Neural progenitor cell (in vitro differentiated cells): ENCODE measurements at regions not wholly inside any gene's neighbourhood (a gene's known extent, or its start where the extent isn't known, plus 50 kb on each side); places are given as distances from the start of the nearest gene placed in this dataset.

Source experiments
- DNase-seq: peaks from one replicate; pipeline ENCODE4 v3.0.0-alpha.2; 2016; ENCODE audit warnings: low spot score
- H2AFZ ChIP-seq: fragments of 200-600 bp; sonication (generic); replicated peaks from 2 replicates; pipeline ENCODE4 v1.6.1; 2016; ENCODE audit warnings: antibody characterized with exemption
- H3F3A ChIP-seq: fragments of 200-600 bp; sonication (generic); 2 replicates; pipeline ENCODE4 v1.6.1; 2016; ENCODE audit warnings: antibody characterized with exemption, low read depth
- H3K27ac ChIP-seq: fragments of 200-600 bp; sonication (generic); 2 replicates; pipeline ENCODE4 v1.5.1; 2016; ENCODE audit warnings: mild to moderate bottlenecking
- H3K27me3 ChIP-seq: fragments of 200-600 bp; sonication (generic); 2 replicates; pipeline ENCODE4 v1.6.1; 2016; ENCODE audit warnings: mild to moderate bottlenecking, moderate library complexity
- H3K36me3 ChIP-seq: fragments of 200-600 bp; sonication (generic); 2 replicates; pipeline ENCODE4 v1.5.1; 2016
- H3K4me1 ChIP-seq: fragments of 200-600 bp; sonication (generic); 2 replicates; pipeline ENCODE4 v1.6.1; 2016; ENCODE audit warnings: mixed run types
- H3K4me2 ChIP-seq: fragments of 200-600 bp; sonication (generic); 2 replicates; pipeline ENCODE4 v1.6.1; 2016
- H3K4me3 ChIP-seq: fragments of 200-600 bp; sonication (generic); 2 replicates; pipeline ENCODE4 v1.5.1; 2016
- H3K79me2 ChIP-seq: fragments of 200-600 bp; sonication (generic); 2 replicates; pipeline ENCODE4 v1.6.1; 2016; ENCODE audit warnings: low read depth
- H3K9ac ChIP-seq: fragments of 200-600 bp; sonication (generic); 2 replicates; pipeline ENCODE4 v1.6.1; 2016
- H3K9me3 ChIP-seq: fragments of 200-600 bp; sonication (generic); 2 replicates; pipeline ENCODE4 v1.5.1; 2016; ENCODE audit warnings: low read depth
- H4K20me1 ChIP-seq: fragments of 200-600 bp; sonication (generic); 2 replicates; pipeline ENCODE4 v1.6.1; 2016; ENCODE audit warnings: low read depth
- H3K27ac Mint-ChIP-seq: 3 replicates; pipeline ENCODE4 v1.8.0; 2021; ENCODE audit warnings: mixed read lengths
- H3K27me3 Mint-ChIP-seq: 2 replicates; pipeline ENCODE4 v1.8.0; 2022; ENCODE audit warnings: low read depth, mild to moderate bottlenecking, inconsistent platforms, moderate library complexity, mixed read lengths; ENCODE audit not compliant: insufficient read depth
- H3K36me3 Mint-ChIP-seq: 3 replicates; pipeline ENCODE4 v1.8.0; 2021; ENCODE audit warnings: mixed read lengths
- H3K4me1 Mint-ChIP-seq: 3 replicates; pipeline ENCODE4 v1.8.0; 2021; ENCODE audit warnings: mixed read lengths
- H3K4me3 Mint-ChIP-seq: 3 replicates; pipeline ENCODE4 v1.8.0; 2021; ENCODE audit warnings: mild to moderate bottlenecking, moderate library complexity, mixed read lengths
- H3K9me3 Mint-ChIP-seq: 3 replicates; pipeline ENCODE4 v1.8.0; 2020; ENCODE audit warnings: mixed read lengths
- EZH2 ChIP-seq: fragments of 200-600 bp; sonication (generic); IDR thresholded peaks from 2 replicates; pipeline ENCODE4 v1.6.1; 2017; ENCODE audit warnings: antibody characterized with exemption, mild to moderate bottlenecking, moderate library complexity
- EZH2phosphoT487 ChIP-seq: fragments of 200-600 bp; sonication (generic); IDR thresholded peaks from 2 replicates; pipeline ENCODE4 v1.6.1; 2017; ENCODE audit warnings: antibody characterized with exemption
- TF ChIP-seq, protein P1 (sequence below): fragments of 200-600 bp; sonication (generic); IDR thresholded peaks from 2 replicates; pipeline ENCODE4 v1.5.1; 2017; ENCODE audit warnings: antibody characterized with exemption, mild to moderate bottlenecking

DNA sequence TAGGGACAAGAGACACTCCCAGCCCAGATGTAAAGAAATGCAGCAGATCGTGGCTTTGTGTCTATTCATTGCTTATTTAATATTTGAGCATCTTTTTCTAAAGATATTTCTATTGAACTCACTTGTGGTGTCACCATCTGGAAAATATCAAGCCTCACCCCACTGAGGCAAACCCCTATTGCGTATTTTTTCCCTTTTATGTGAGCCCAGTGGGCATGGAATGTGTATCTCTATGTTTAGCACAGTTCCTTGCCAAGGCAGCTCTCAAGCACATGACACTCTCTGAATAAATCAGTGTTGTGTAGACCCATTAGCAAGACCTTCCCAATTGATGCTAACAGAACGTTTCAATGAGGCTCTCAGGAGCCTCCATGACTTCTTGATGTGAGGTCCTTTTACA lies 81.6 kb downstream of the TMEM174 start:
- no peak for DNase-seq
- no peak overlapping the region for H3K4me3 ChIP-seq
- H3K27me3 ChIP-seq = peaks cover 8% of the 10 kb centered on the region
- Mint-ChIP-seq H3K4me1 (peaks cover 6% of the 10 kb centered on the region), H3K27ac (no peak overlapping the region), H3K36me3 (no peaks in the 10 kb centered on the region), H3K4me3 (no peak overlapping the region), H3K27me3 (peaks cover 8% of the 10 kb centered on the region), H3K9me3 (peaks cover 4% of the 10 kb centered on the region)
- no peaks in the 10 kb centered on the region for H3K79me2 ChIP-seq
- no peaks in the 10 kb centered on the region for H4K20me1 ChIP-seq
- H3K4me2 ChIP-seq = no peak overlapping the region
- H3F3A ChIP-seq = no peaks in the 10 kb centered on the region
- no peak overlapping the region for H2AFZ ChIP-seq
- TF ChIP-seq EZH2 (no peak), EZH2phosphoT487 (no peak)
- TF ChIP-seq, protein P1, sequence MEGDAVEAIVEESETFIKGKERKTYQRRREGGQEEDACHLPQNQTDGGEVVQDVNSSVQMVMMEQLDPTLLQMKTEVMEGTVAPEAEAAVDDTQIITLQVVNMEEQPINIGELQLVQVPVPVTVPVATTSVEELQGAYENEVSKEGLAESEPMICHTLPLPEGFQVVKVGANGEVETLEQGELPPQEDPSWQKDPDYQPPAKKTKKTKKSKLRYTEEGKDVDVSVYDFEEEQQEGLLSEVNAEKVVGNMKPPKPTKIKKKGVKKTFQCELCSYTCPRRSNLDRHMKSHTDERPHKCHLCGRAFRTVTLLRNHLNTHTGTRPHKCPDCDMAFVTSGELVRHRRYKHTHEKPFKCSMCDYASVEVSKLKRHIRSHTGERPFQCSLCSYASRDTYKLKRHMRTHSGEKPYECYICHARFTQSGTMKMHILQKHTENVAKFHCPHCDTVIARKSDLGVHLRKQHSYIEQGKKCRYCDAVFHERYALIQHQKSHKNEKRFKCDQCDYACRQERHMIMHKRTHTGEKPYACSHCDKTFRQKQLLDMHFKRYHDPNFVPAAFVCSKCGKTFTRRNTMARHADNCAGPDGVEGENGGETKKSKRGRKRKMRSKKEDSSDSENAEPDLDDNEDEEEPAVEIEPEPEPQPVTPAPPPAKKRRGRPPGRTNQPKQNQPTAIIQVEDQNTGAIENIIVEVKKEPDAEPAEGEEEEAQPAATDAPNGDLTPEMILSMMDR = no peak
- no peak overlapping the region for H3K9ac ChIP-seq
- no peaks in the 10 kb centered on the region for H3K36me3 ChIP-seq
- peaks cover 14% of the 10 kb centered on the region for H3K4me1 ChIP-seq
- H3K27ac ChIP-seq = no peak overlapping the region
- no peaks in the 10 kb centered on the region for H3K9me3 ChIP-seq

DNA sequence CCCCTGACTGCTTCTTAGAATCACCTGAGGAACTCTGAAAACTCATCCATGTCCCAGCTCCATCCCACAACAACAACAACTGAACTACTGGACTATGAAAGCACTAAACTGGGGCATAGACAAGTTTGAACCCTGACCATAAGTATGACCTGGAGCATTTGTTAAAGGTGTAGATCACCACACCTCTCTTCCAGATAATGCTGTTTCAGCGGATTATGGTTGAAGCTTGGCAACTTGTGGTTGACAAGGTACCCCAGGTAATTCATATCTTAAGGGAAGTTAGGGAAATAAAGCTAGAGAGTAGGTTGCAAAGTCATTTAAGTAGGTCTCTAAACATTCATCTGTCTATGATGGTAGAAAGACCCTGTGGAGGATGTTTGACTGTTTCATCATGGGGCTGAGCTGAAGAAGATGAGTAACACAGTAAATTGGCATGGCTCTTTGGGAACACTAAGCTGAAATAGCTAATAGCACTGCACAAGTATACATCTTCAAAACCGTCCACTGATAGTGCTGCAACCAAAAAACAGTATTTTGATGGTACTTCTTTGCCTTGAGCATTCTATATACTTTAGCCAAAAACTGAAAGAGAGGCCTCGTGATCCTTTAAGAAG lies 80.2 kb downstream of the TMEM174 start:
- Mint-ChIP-seq H3K27ac (no peak overlapping the region), H3K9me3 (peaks cover 4% of the 10 kb centered on the region), H3K36me3 (no peaks in the 10 kb centered on the region), H3K4me3 (no peak overlapping the region), H3K27me3 (peaks cover 8% of the 10 kb centered on the region), H3K4me1 (peaks cover 6% of the 10 kb centered on the region)
- no peaks in the 10 kb centered on the region for H4K20me1 ChIP-seq
- H3K27ac ChIP-seq = no peak overlapping the region
- no peak overlapping the region for H2AFZ ChIP-seq
- no peaks in the 10 kb centered on the region for H3K79me2 ChIP-seq
- no peak for TF ChIP-seq EZH2
- TF ChIP-seq, protein P1 = no peak
- TF ChIP-seq EZH2phosphoT487 = no peak
- H3K27me3 ChIP-seq = peaks cover 8% of the 10 kb centered on the region
- DNase-seq = no peak
- H3K4me1 ChIP-seq = peaks cover 14% of the 10 kb centered on the region
- H3K9ac ChIP-seq = no peak overlapping the region
- no peaks in the 10 kb centered on the region for H3K9me3 ChIP-seq
- no peak overlapping the region for H3K4me2 ChIP-seq
- no peaks in the 10 kb centered on the region for H3K36me3 ChIP-seq
- H3F3A ChIP-seq = no peaks in the 10 kb centered on the region
- H3K4me3 ChIP-seq = no peak overlapping the region

DNA sequence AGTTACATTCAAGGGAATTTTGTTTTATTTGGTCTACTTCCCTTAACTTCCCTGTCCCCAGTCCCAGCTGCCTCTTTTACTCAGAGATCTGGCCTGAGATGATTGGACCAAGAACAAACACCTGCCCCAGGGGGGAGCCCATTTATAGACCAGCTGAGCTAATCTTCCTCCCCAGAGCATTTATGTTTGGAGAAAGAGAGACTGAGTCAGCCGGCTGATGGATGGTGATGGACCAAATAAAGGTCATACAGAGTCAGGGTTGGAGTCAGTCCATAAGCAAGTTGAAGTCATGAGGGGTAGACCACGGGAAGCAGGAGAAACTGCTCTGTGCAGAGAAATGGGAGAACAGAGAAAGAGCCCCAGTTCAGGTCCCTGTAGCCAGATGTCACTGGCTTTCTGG lies 77.7 kb downstream of the TMEM174 start:
- peaks cover 2% of the 10 kb centered on the region for H3K9me3 Mint-ChIP-seq
- no peaks in the 10 kb centered on the region for H3K36me3 Mint-ChIP-seq
- H3K4me1 Mint-ChIP-seq = peaks cover 19% of the 10 kb centered on the region
- Histone ChIP-seq H3K9me3 (no peaks in the 10 kb centered on the region), H3K9ac (no peak overlapping the region), H3K79me2 (no peaks in the 10 kb centered on the region), H3K4me3 (no peak overlapping the region), H3K27me3 (peaks cover 8% of the 10 kb centered on the region), H3K27ac (no peak overlapping the region), H3K4me1 (peaks cover 27% of the 10 kb centered on the region), H3F3A (peaks cover 13% of the 10 kb centered on the region), H3K36me3 (no peaks in the 10 kb centered on the region), H4K20me1 (no peaks in the 10 kb centered on the region), H3K4me2 (no peak overlapping the region), H2AFZ (no peak overlapping the region)
- no peak for TF ChIP-seq EZH2
- DNase-seq = no peak
- H3K27ac Mint-ChIP-seq = no peak overlapping the region
- H3K27me3 Mint-ChIP-seq = peaks cover 4% of the 10 kb centered on the region
- no peak overlapping the region for H3K4me3 Mint-ChIP-seq

DNA sequence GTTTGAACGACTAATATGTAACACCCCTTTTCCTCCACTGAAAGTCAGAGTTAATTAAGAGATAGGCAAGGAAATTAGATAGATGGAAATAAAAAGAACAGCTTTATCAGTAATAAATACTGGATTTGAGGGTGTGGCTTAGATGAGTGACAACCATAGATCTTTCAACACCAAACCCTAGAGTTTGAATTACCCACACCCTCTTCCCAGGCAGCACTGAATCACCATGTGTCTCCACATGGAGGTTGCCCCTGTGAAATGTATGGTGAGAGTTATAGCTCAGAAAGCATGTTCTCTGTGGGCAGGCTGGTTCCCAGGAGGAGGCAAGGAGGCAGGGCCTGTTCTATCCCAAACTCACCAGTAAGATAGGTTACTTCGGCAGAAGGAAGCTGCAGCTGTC lies 69.7 kb downstream of the TMEM174 start:
- Histone ChIP-seq H3K9ac (no peak overlapping the region), H3K4me3 (no peak overlapping the region), H2AFZ (no peak overlapping the region), H3K79me2 (no peaks in the 10 kb centered on the region), H3K27ac (no peak overlapping the region), H3K36me3 (no peaks in the 10 kb centered on the region), H4K20me1 (no peaks in the 10 kb centered on the region), H3K9me3 (no peaks in the 10 kb centered on the region), H3K27me3 (peaks cover 61% of the 10 kb centered on the region), H3F3A (peaks cover 22% of the 10 kb centered on the region), H3K4me1 (peaks cover 20% of the 10 kb centered on the region), H3K4me2 (no peak overlapping the region)
- no peaks in the 10 kb centered on the region for H3K36me3 Mint-ChIP-seq
- H3K9me3 Mint-ChIP-seq = no peaks in the 10 kb centered on the region
- no peak overlapping the region for H3K27ac Mint-ChIP-seq
- TF ChIP-seq, protein P1 = no peak
- TF ChIP-seq EZH2 (no peak), EZH2phosphoT487 (no peak)
- H3K4me3 Mint-ChIP-seq = no peak overlapping the region
- DNase-seq = no peak
- peaks cover 15% of the 10 kb centered on the region for H3K4me1 Mint-ChIP-seq
- peaks cover 3% of the 10 kb centered on the region for H3K27me3 Mint-ChIP-seq
